K562 (cell line): ENCODE measurements at regions not wholly inside any gene's neighbourhood (a gene's known extent, or its start where the extent isn't known, plus 50 kb on each side); places are given as distances from the start of the nearest gene placed in this dataset.

ENCODE experiments used
- ATAC-seq: fragments of 200-7000 bp; cut with Tn5 transposase; 3 replicates; pipeline ENCODE4 v1.9.1; 2020; ENCODE audit warnings: moderate library complexity
- BruUV-seq: library from RNA; stranded (reverse); fragments of 400-500 nt; replicated peaks from 2 replicates; lab custom pipeline; 2021; lab: Mats Ljungman, UMichigan
- CTCF ChIA-PET: fragments of 300-600 bp; formaldehyde crosslinking; extraction: SDS; loops from one replicate; lab custom pipeline; 2021; ENCODE audit warnings: low intra/inter-chr PET ratio; lab: Yijun Ruan, JAX
- POLR2A ChIA-PET: fragments of 300-600, 350-650 bp; sonication (Branson Sonifier 250); formaldehyde crosslinking; extraction: SDS; loops from one replicate; lab custom pipeline; 2021; ENCODE audit warnings: antibody characterized with exemption, inconsistent platforms; lab: Yijun Ruan, JAX
- DNase-seq, 4 experiments: peaks; one replicate each; pipeline versions ENCODE4 v3.0.0 to v3.0.0-alpha.2; 2011 to 2018; ENCODE audit warnings: low spot score in 3 of 4, mixed read lengths in 3 of 4; ENCODE audit errors: extremely low read depth in 1 of 4
- FAIRE-seq: peaks from 2 replicates; lab custom pipeline; 2011; peaks lifted over from hg19 to GRCh38; lab: Jason Lieb, UNC
- H2AFZ ChIP-seq: 2 replicates; pipeline ENCODE4 v1.6.0; 2011; ENCODE audit warnings: low read depth, low read length, control low read depth, inconsistent platforms
- H3K27ac ChIP-seq: fragments of 200-600 bp; 3 replicates; pipeline ENCODE4 v1.8.0; 2011; ENCODE audit warnings: low read depth, mild to moderate bottlenecking, control low read depth, inconsistent platforms, low read length, moderate library complexity, mixed read lengths; ENCODE audit errors: extremely low read depth
- H3K27me3 ChIP-seq, 2 experiments: fragments of 300-600 bp in 1 of 2; 2 replicates in 1 of 2; 3 replicates in 1 of 2; pipeline versions ENCODE4 v1.6.0 to v1.8.0; 2011; ENCODE audit warnings: inconsistent platforms in 2 of 2, low read length in 2 of 2, mild to moderate bottlenecking in 1 of 2, mixed read lengths in 1 of 2, moderate library complexity in 1 of 2; ENCODE audit not compliant: control insufficient read depth in 2 of 2, insufficient read depth in 2 of 2
- H3K36me3 ChIP-seq: fragments of 300-600 bp; 3 replicates; pipeline ENCODE4 v1.8.0; 2011; ENCODE audit warnings: mild to moderate bottlenecking, low read length, inconsistent platforms; ENCODE audit not compliant: control insufficient read depth, insufficient read depth
- H3K4me1 ChIP-seq, 2 experiments: fragments of 200-600 bp in 1 of 2; replicated peaks in 1 of 2; 2 replicates in 1 of 2; 3 replicates in 1 of 2; pipeline versions ENCODE4 v1.5.1 to v1.8.0; 2011; ENCODE audit warnings: inconsistent platforms in 2 of 2, low read length in 2 of 2, mild to moderate bottlenecking in 1 of 2, mixed read lengths in 1 of 2, moderate library complexity in 1 of 2; ENCODE audit not compliant: control insufficient read depth in 2 of 2, insufficient read depth in 2 of 2
- H3K4me2 ChIP-seq: 2 replicates; pipeline ENCODE4 v1.6.1; 2011; ENCODE audit warnings: low read length, control low read depth, inconsistent platforms, mixed read lengths; ENCODE audit not compliant: insufficient read depth
- H3K4me3 ChIP-seq: fragments of 200-600 bp; sonication (generic), shearing (Covaris generic); 2 replicates; pipeline ENCODE4 v1.5.1; 2016; ENCODE audit warnings: control low read depth, inconsistent platforms
- H3K79me2 ChIP-seq: fragments of 200-600 bp; 3 replicates; pipeline ENCODE4 v1.8.0; 2011; ENCODE audit warnings: low read length, inconsistent platforms; ENCODE audit not compliant: control insufficient read depth, insufficient read depth
- H3K9ac ChIP-seq, 2 experiments: 2 replicates each; pipeline versions ENCODE4 v1.6.0 to v1.6.1; 2011; ENCODE audit warnings: low read depth in 2 of 2, low read length in 2 of 2, control low read depth in 1 of 2, inconsistent platforms in 1 of 2, mild to moderate bottlenecking in 1 of 2, mixed read lengths in 1 of 2; ENCODE audit not compliant: insufficient read depth in 1 of 2
- H3K9me1 ChIP-seq: one replicate; pipeline ENCODE4 v1.6.0; 2011; ENCODE audit warnings: inconsistent platforms, mild to moderate bottlenecking, low read length, moderate library complexity; ENCODE audit not compliant: control insufficient read depth, insufficient read depth
- H3K9me3 ChIP-seq: replicated peaks from 2 replicates; pipeline ENCODE4 v1.5.1; 2011; ENCODE audit warnings: low read depth, low read length, inconsistent platforms; ENCODE audit not compliant: control insufficient read depth, insufficient read depth
- H4K20me1 ChIP-seq: replicated peaks from 2 replicates; pipeline ENCODE4 v1.6.1; 2011; ENCODE audit warnings: low read length, inconsistent platforms, mixed read lengths; ENCODE audit not compliant: control insufficient read depth, insufficient read depth
- BCL6 ChIP-seq: fragments of 250-450 bp; sonication (Bioruptor Pico); IDR thresholded peaks from 2 replicates; pipeline ENCODE4 v1.4.0; 2020
- BCLAF1 ChIP-seq, 2 experiments: fragments of 450-650 bp in 1 of 2; IDR thresholded peaks; 2 replicates each; pipeline ENCODE4 v1.6.1; 2011 to 2017; ENCODE audit warnings: low read depth in 2 of 2, antibody characterized with exemption in 1 of 2, borderline replicate concordance in 1 of 2, low read length in 1 of 2, mild to moderate bottlenecking in 1 of 2, mixed read lengths in 1 of 2; ENCODE audit not compliant: control insufficient read depth in 1 of 2
- BRD4 ChIP-seq: fragments of 200-600 bp; sonication (generic); IDR thresholded peaks from 2 replicates; pipeline ENCODE4 v1.6.1; 2017; ENCODE audit warnings: inconsistent platforms
- GTF2E2 ChIP-seq: fragments of 200-800 bp; sonication (Bioruptor generic); IDR thresholded peaks from 2 replicates; pipeline ENCODE4 v1.6.1; 2016; ENCODE audit warnings: missing genetic modification characterization, missing compliant biosample characterization
- IFI16 ChIP-seq: fragments of 250-450 bp; sonication (Bioruptor Pico); IDR thresholded peaks from 2 replicates; pipeline ENCODE4 v2.1.2; 2022; ENCODE audit warnings: mild to moderate bottlenecking, inconsistent platforms
- PHF8 ChIP-seq: fragments of 200-600 bp; sonication (generic); IDR thresholded peaks from 2 replicates; pipeline ENCODE4 v1.6.1; 2012; ENCODE audit warnings: mixed run types, mild to moderate bottlenecking, inconsistent platforms, low read length, moderate library complexity, borderline replicate concordance
- POLR2A ChIP-seq: fragments of 450-650 bp; conservative IDR thresholded peaks from 2 replicates; pipeline ENCODE4 v1.6.1; 2016
- RBM25 ChIP-seq: fragments of 200-400 bp; formaldehyde crosslinking; IDR thresholded peaks from 2 replicates; pipeline ENCODE4 v1.6.1; 2018; ENCODE audit warnings: low read length, low read depth, moderate library complexity; ENCODE audit not compliant: severe bottlenecking
- RNF219 ChIP-seq: fragments of 250-450 bp; sonication (Bioruptor Pico); IDR thresholded peaks from 2 replicates; pipeline ENCODE4 v1.5.0; 2022; ENCODE audit warnings: mild to moderate bottlenecking
- SETDB1 ChIP-seq: IDR thresholded peaks from one replicate; pipeline ENCODE4 v1.6.1; 2012; ENCODE audit warnings: low read length, control low read depth, inconsistent platforms
- SMAD1 ChIP-seq: fragments of 150-350 bp; IDR thresholded peaks from 2 replicates; pipeline ENCODE4 v1.6.1; 2014; ENCODE audit warnings: low read length, low read depth; ENCODE audit not compliant: partially characterized antibody
- ZNF232 ChIP-seq: sonication (generic); formaldehyde crosslinking; IDR thresholded peaks from 2 replicates; pipeline ENCODE4 v1.8.0; 2022; ENCODE audit warnings: mild to moderate bottlenecking, missing genetic modification reagents
- ZNF347 ChIP-seq: fragments of 450-650 bp; formaldehyde crosslinking; IDR thresholded peaks from 2 replicates; pipeline ENCODE4 v1.4.0; 2020; ENCODE audit warnings: low read depth, mild to moderate bottlenecking, moderate library complexity
- ZNF668 ChIP-seq: fragments of 250-450 bp; sonication (Bioruptor Pico); IDR thresholded peaks from 2 replicates; pipeline ENCODE4 v1.8.0; 2022; ENCODE audit warnings: mild to moderate bottlenecking, inconsistent platforms
- ZNF77 ChIP-seq: fragments of 250-450 bp; sonication (Bioruptor Pico); IDR thresholded peaks from 2 replicates; pipeline ENCODE4 v1.5.0; 2020
- WGBS: fragments of 100-300 bp; shearing (Covaris generic); methylation state at CpG from one replicate; pipeline ENCODE4 v1.1.6; 2016; ENCODE audit warnings: low coverage, mixed read lengths; ENCODE audit not compliant: insufficient coverage; ENCODE audit errors: missing lambda C conversion rate; 5-methylcytosine and 5-hydroxymethylcytosine counted together
- in situ Hi-C: fragments of 300-500 bp; cut with MboI; formaldehyde crosslinking; loops from 4 replicates; pipeline ENCODE4 v1.15.0; 2018; ENCODE audit warnings: inconsistent platforms, mixed read lengths
- intact Hi-C: fragments of 100-400 bp; cut with micrococcal nuclease; formaldehyde crosslinking; loops from 2 replicates; pipeline ENCODE4 v1.14.2; 2022

- TF ChIP-seq BCLAF1 (IDR thresholded peaks at IDR 0.05; ENCODE audit: borderline replicate concordance in 1 of 2, control insufficient read depth in 1 of 2, low read depth in 2 of 2, low read length in 1 of 2) (no peak), ZNF668 (no peak), BRD4 (no peak), ZNF232 (CRISPR knock-in tag) (no peak)
- TF ChIP-seq, all 486 proteins: peak for 0
Observed at GRCh38 chr2:111250448-111251030, 129.8 kb downstream of the BCL2L11 start (continued).

- ChIA-PET CTCF (no interaction called here), POLR2A (no interaction called here)
- DNase-seq, result no peak
- Histone ChIP-seq H3K36me3 (peaks cover 22% of the 10 kb centered on the region), H3K9ac (no peak overlapping the region), H3K9me1 (no peaks in the 10 kb centered on the region), H3K9me3 (no peaks in the 10 kb centered on the region), H3K4me1 (no peaks in the 10 kb centered on the region), H3K79me2 (peaks cover 18% of the 10 kb centered on the region; the same call in 2 of the 3 replicates), H4K20me1 (no peaks in the 10 kb centered on the region), H3K27ac (no peak overlapping the region), H3K4me3 (no peak overlapping the region), H3K27me3 (no peaks in the 10 kb centered on the region), H3K4me2 (no peak overlapping the region), H2AFZ (no peak overlapping the region)
- no TSS peak for BruUV-seq
- intact Hi-C loops (no loop called here), in situ Hi-C loops (no loop called here)
- FAIRE-seq, result no peak
- TF ChIP-seq PHF8 (no peak), POLR2A (no peak), GTF2E2 (tag) (no peak), ZNF347 (no peak), BCL6 (no peak), SETDB1 (no peak), IFI16 (no peak), RBM25 (no peak), SMAD1 (no peak), RNF219 (CRISPR knock-in tag) (no peak), ZNF77 (CRISPR knock-in tag) (no peak)
- ATAC-seq, result no peak
- 94% methylated on average over 3 of the region's 3 CpGs for WGBS
Observed at GRCh38 chr2:111251711-111252110, 131.0 kb downstream of the BCL2L11 start.
